ENCODE measurements at regions not wholly inside any gene's neighbourhood (a gene's known extent, or its start where the extent isn't known, plus 50 kb on each side); places are given as distances from the start of the nearest gene placed in this dataset.

GRCh38 chrX:118218079-118218478, 101.5 kb upstream of the KLHL13 start:
- WGBS (ENCODE audit: extremely low coverage, insufficient coverage, insufficient read length) = no CpG with 5 or more reads among the region's 5 CpGs
- Histone ChIP-seq H3K9ac (ENCODE audit: low read length) (no peak overlapping the region), H3K4me1 (ENCODE audit: control insufficient read depth in 1 of 2, insufficient read depth in 2 of 2, low read length in 2 of 2) (no peaks in the 10 kb centered on the region), H2BK12ac (ENCODE audit: low read length) (no peak overlapping the region), H3K79me2 (ENCODE audit: control insufficient read depth, insufficient read depth, low read length, poor library complexity) (no peaks in the 10 kb centered on the region), H2BK5ac (ENCODE audit: low read depth, low read length, poor library complexity) (no peak overlapping the region), H3K9me3 (ENCODE audit: insufficient read depth, low read depth, low read length) (no peaks in the 10 kb centered on the region), H2AK5ac (ENCODE audit: low read length) (no peak overlapping the region), H4K91ac (ENCODE audit: low read depth, low read length) (no peak overlapping the region), H3K4ac (ENCODE audit: low read depth, low read length) (no peak overlapping the region), H3K23ac (ENCODE audit: low read length) (no peak overlapping the region), H3K4me3 (ENCODE audit: low read depth, low read length) (no peak overlapping the region), H2AFZ (ENCODE audit: insufficient read depth, low read length, poor library complexity) (no peak overlapping the region), H3K79me1 (ENCODE audit: low read length) (no peaks in the 10 kb centered on the region), H3K27ac (ENCODE audit: low read depth, low read length) (no peak overlapping the region), H4K8ac (ENCODE audit: low read depth, low read length) (no peak overlapping the region), H3K27me3 (ENCODE audit: insufficient read depth, low read length) (no peaks in the 10 kb centered on the region), H2BK120ac (ENCODE audit: insufficient read depth, low read length, poor library complexity) (no peak overlapping the region), H3K18ac (ENCODE audit: low read length) (no peak overlapping the region), H4K12ac (ENCODE audit: low read depth, low read length) (no peak overlapping the region), H3K36me3 (ENCODE audit: control insufficient read depth in 1 of 2, insufficient read depth in 2 of 2, low read length in 2 of 2) (no peaks in the 10 kb centered on the region), H3K4me2 (ENCODE audit: low read length) (no peak overlapping the region), H3K14ac (ENCODE audit: low read length) (no peak overlapping the region)
- no peak for DNase-seq

- no peak overlapping the region for H3K4me2 ChIP-seq (ENCODE audit: low read length)
- no peaks in the 10 kb centered on the region for H3K27me3 ChIP-seq (ENCODE audit: insufficient read depth, low read length)
- H3K27ac ChIP-seq (ENCODE audit: low read depth, low read length) = no peak overlapping the region
- no peak overlapping the region for H2BK120ac ChIP-seq (ENCODE audit: insufficient read depth, low read length, poor library complexity)
- no peak overlapping the region for H2BK12ac ChIP-seq (ENCODE audit: low read length)
- H2AK5ac ChIP-seq (ENCODE audit: low read length) = no peak overlapping the region
- H3K23ac ChIP-seq (ENCODE audit: low read length) = no peak overlapping the region
- no peaks in the 10 kb centered on the region for H3K79me2 ChIP-seq (ENCODE audit: control insufficient read depth, insufficient read depth, low read length, poor library complexity)
- no peaks in the 10 kb centered on the region for H3K36me3 ChIP-seq (ENCODE audit: control insufficient read depth in 1 of 2, insufficient read depth in 2 of 2, low read length in 2 of 2)
- H3K9ac ChIP-seq (ENCODE audit: low read length) = no peak overlapping the region
- H2BK5ac ChIP-seq (ENCODE audit: low read depth, low read length, poor library complexity) = no peak overlapping the region
- H3K9me3 ChIP-seq (ENCODE audit: insufficient read depth, low read depth, low read length) = no peaks in the 10 kb centered on the region
- H4K8ac ChIP-seq (ENCODE audit: low read depth, low read length) = no peak overlapping the region
- no peak for DNase-seq
- H3K4ac ChIP-seq (ENCODE audit: low read depth, low read length) = no peak overlapping the region
- WGBS (ENCODE audit: extremely low coverage, insufficient coverage, insufficient read length) = no CpG with 5 or more reads among the region's 5 CpGs
- no peak overlapping the region for H4K91ac ChIP-seq (ENCODE audit: low read depth, low read length)
- no peaks in the 10 kb centered on the region for H3K79me1 ChIP-seq (ENCODE audit: low read length)
- H2AFZ ChIP-seq (ENCODE audit: insufficient read depth, low read length, poor library complexity) = no peak overlapping the region
- H3K4me1 ChIP-seq (ENCODE audit: control insufficient read depth in 1 of 2, insufficient read depth in 2 of 2, low read length in 2 of 2) = no peaks in the 10 kb centered on the region
- H3K18ac ChIP-seq (ENCODE audit: low read length) = no peak overlapping the region
- H3K4me3 ChIP-seq (ENCODE audit: low read depth, low read length) = no peak overlapping the region
- no peak overlapping the region for H4K12ac ChIP-seq (ENCODE audit: low read depth, low read length)
- no peak overlapping the region for H3K14ac ChIP-seq (ENCODE audit: low read length)
These were observed 102.3 kb upstream of the KLHL13 start for GRCh38 chrX:118218940-118219339.

- H3K79me1 ChIP-seq (ENCODE audit: low read length) = no peaks in the 10 kb centered on the region
- no peak overlapping the region for H3K23ac ChIP-seq (ENCODE audit: low read length)
- H3K14ac ChIP-seq (ENCODE audit: low read length) = no peak overlapping the region
- no peak overlapping the region for H3K4me2 ChIP-seq (ENCODE audit: low read length)
- H3K18ac ChIP-seq (ENCODE audit: low read length) = no peak overlapping the region
- no peak overlapping the region for H3K9ac ChIP-seq (ENCODE audit: low read length)
- H3K27ac ChIP-seq (ENCODE audit: low read depth, low read length) = no peak overlapping the region
- H2AK5ac ChIP-seq (ENCODE audit: low read length) = no peak overlapping the region
- H4K91ac ChIP-seq (ENCODE audit: low read depth, low read length) = no peak overlapping the region
- no peak for DNase-seq
- H3K4me3 ChIP-seq (ENCODE audit: low read depth, low read length) = no peak overlapping the region
- no peak overlapping the region for H3K4ac ChIP-seq (ENCODE audit: low read depth, low read length)
- no CpG with 5 or more reads among the region's 1 CpG for WGBS (ENCODE audit: extremely low coverage, insufficient coverage, insufficient read length)
- H3K27me3 ChIP-seq (ENCODE audit: insufficient read depth, low read length) = no peaks in the 10 kb centered on the region
- H2BK12ac ChIP-seq (ENCODE audit: low read length) = no peak overlapping the region
- H4K8ac ChIP-seq (ENCODE audit: low read depth, low read length) = no peak overlapping the region
- H2AFZ ChIP-seq (ENCODE audit: insufficient read depth, low read length, poor library complexity) = no peak overlapping the region
- H3K79me2 ChIP-seq (ENCODE audit: control insufficient read depth, insufficient read depth, low read length, poor library complexity) = no peaks in the 10 kb centered on the region
- no peak overlapping the region for H2BK120ac ChIP-seq (ENCODE audit: insufficient read depth, low read length, poor library complexity)
- H4K12ac ChIP-seq (ENCODE audit: low read depth, low read length) = no peak overlapping the region
- no peaks in the 10 kb centered on the region for H3K36me3 ChIP-seq (ENCODE audit: control insufficient read depth in 1 of 2, insufficient read depth in 2 of 2, low read length in 2 of 2)
- H3K4me1 ChIP-seq (ENCODE audit: control insufficient read depth in 1 of 2, insufficient read depth in 2 of 2, low read length in 2 of 2) = no peaks in the 10 kb centered on the region
- no peaks in the 10 kb centered on the region for H3K9me3 ChIP-seq (ENCODE audit: insufficient read depth, low read depth, low read length)
- no peak overlapping the region for H2BK5ac ChIP-seq (ENCODE audit: low read depth, low read length, poor library complexity)
These were observed 103.3 kb upstream of the KLHL13 start for GRCh38 chrX:118219866-118220265.

GRCh38 chrX:118220509-118220908, 103.9 kb upstream of the KLHL13 start:
- no peak overlapping the region for H3K4ac ChIP-seq (ENCODE audit: low read depth, low read length)
- no peak overlapping the region for H3K27ac ChIP-seq (ENCODE audit: low read depth, low read length)
- H4K12ac ChIP-seq (ENCODE audit: low read depth, low read length) = no peak overlapping the region
- H2AFZ ChIP-seq (ENCODE audit: insufficient read depth, low read length, poor library complexity) = no peak overlapping the region
- no peak overlapping the region for H2BK12ac ChIP-seq (ENCODE audit: low read length)
- no peak overlapping the region for H3K18ac ChIP-seq (ENCODE audit: low read length)
- no peaks in the 10 kb centered on the region for H3K27me3 ChIP-seq (ENCODE audit: insufficient read depth, low read length)
- no peak overlapping the region for H4K91ac ChIP-seq (ENCODE audit: low read depth, low read length)
- DNase-seq = no peak
- H3K79me2 ChIP-seq (ENCODE audit: control insufficient read depth, insufficient read depth, low read length, poor library complexity) = no peaks in the 10 kb centered on the region
- no peaks in the 10 kb centered on the region for H3K36me3 ChIP-seq (ENCODE audit: control insufficient read depth in 1 of 2, insufficient read depth in 2 of 2, low read length in 2 of 2)
- H2AK5ac ChIP-seq (ENCODE audit: low read length) = no peak overlapping the region
- no peak overlapping the region for H4K8ac ChIP-seq (ENCODE audit: low read depth, low read length)
- H3K4me3 ChIP-seq (ENCODE audit: low read depth, low read length) = no peak overlapping the region
- no peaks in the 10 kb centered on the region for H3K79me1 ChIP-seq (ENCODE audit: low read length)
- no peak overlapping the region for H3K4me2 ChIP-seq (ENCODE audit: low read length)
- H3K23ac ChIP-seq (ENCODE audit: low read length) = no peak overlapping the region
- no peak overlapping the region for H2BK120ac ChIP-seq (ENCODE audit: insufficient read depth, low read length, poor library complexity)
- no peak overlapping the region for H3K9ac ChIP-seq (ENCODE audit: low read length)
- H3K9me3 ChIP-seq (ENCODE audit: insufficient read depth, low read depth, low read length) = no peaks in the 10 kb centered on the region
- H3K4me1 ChIP-seq (ENCODE audit: control insufficient read depth in 1 of 2, insufficient read depth in 2 of 2, low read length in 2 of 2) = no peaks in the 10 kb centered on the region
- no CpG with 5 or more reads among the region's 1 CpG for WGBS (ENCODE audit: extremely low coverage, insufficient coverage, insufficient read length)
- H3K14ac ChIP-seq (ENCODE audit: low read length) = no peak overlapping the region
- H2BK5ac ChIP-seq (ENCODE audit: low read depth, low read length, poor library complexity) = no peak overlapping the region

Data from trophoblast cell (in vitro differentiated cells and primary cell).